DMS 273 (cell line): ENCODE measurements at regions not wholly inside any gene's neighbourhood (a gene's known extent, or its start where the extent isn't known, plus 50 kb on each side); places are given as distances from the start of the nearest gene placed in this dataset.
"Not testable (repeated sequence)": the region's sequence is repeated elsewhere in the genome, so short reads cannot be mapped to it uniquely, and the experiment has no call there.

Source experiments
- DNase-seq: peaks from one replicate; lab custom pipeline; 2025; ENCODE audit not compliant: unreplicated experiment; lab: John Stamatoyannopoulos, UW

DNA sequence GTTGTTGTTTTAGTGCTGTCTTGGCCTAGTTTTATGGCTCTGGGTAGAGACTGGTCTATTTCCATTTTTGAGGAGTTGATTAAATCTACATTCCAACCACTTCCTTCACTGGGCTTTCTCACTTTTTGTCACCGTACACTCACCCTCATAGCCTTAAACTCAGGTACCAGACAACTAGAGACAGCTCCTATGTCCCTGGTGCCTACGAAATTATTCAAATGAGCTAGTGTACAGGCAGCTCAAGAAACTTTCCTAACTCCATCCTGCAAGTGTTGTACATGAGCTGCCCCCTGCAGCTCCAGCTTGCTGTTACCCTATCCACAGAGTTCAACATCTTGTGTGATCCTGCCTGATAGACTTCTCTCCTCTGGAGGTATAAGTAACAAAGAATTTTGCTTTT lies 704.8 kb upstream of the RGS18 start:
- DNase-seq = no peak

- DNase-seq = no peak
These were observed 700.4 kb upstream of the RGS18 start for GRCh38 chr1:191457889-191458288.

- no peak for DNase-seq
These were observed 698.0 kb upstream of the RGS18 start for GRCh38 chr1:191460234-191460633.

DNA sequence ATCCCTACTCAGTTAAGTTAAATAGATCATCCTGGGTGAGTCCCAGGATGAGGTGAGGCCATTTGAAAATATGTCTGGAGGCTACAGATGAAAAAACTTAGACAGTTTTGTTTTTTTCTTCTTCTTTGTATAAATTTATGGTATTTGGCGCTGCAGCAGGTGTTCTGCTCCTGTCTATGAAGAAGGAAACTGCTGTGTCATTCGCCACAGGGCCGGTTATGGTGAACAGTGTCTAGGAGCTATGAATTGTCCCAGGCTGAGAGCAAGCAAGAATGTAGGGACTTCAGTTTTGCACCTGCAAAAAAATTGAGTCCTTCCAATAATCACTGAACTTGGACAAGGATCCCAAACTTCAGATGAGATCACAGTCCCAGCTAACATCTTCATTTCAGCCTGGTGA lies 674.3 kb upstream of the RGS18 start:
- no peak for DNase-seq

- DNase-seq = no peak
These were observed 668.0 kb upstream of the RGS18 start for GRCh38 chr1:191490303-191490702.

- DNase-seq = no peak
These were observed 663.2 kb upstream of the RGS18 start for GRCh38 chr1:191495040-191495439.

GRCh38 chr1:191498318-191498717 lies 659.9 kb upstream of the RGS18 start:
- no peak for DNase-seq

DNA sequence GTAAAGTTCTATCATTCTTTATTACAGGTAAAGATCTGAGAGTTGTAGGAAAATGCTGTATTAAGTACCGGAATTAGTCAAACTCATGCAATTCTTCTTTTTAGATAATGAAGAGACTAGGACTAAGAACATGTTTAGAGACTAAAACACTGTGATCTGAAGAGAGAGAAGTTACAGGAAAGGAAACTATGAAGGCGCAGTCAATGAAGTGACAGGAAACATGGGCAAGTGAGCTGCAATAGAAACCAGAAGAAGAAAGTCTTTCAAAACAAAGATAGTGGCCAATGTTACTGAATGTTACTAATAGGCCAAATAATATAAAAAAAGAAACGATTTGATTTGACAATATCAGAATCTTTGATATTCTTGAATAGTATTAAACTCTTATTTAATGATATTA lies 659.4 kb upstream of the RGS18 start:
- DNase-seq = no peak

DNA sequence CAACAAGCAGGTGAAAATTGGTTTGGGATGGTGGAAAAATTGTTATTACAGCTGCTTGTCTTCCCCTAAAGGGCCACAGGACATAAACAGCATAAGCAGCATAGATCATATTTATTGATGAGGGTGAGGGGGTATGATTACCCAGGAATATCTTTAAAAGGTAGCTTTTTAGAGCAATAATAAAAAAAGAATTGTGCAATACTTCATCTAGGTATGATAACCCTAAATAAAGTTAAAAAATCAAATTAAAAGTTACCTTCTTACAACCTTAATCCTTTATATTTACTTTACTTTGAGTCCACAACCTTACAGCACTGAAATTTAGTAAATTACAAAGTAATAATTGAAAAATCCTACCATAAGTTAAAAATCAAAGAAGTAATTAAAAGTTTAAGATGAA lies 653.3 kb upstream of the RGS18 start:
- DNase-seq = no peak

DNA sequence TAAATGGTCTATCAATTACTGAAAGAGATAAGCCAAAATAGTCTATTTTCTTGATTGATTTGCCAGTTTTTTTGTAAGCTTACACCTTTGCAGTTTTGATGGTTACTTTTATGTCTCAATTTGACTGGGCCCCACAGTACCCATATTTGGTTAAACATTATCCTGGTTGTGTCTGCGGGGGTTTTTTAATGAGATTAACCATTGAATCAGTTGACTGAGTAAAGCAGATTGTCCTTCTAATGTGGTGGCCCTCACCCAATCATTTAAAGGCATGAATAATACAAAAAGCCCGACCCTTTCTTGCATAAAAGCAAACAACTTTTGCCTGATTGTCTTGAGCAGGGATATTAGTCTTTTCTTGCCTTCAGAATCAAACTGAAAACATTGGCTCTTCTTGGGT lies 650.0 kb upstream of the RGS18 start:
- no peak for DNase-seq

GRCh38 chr1:191511480-191511879 lies 646.8 kb upstream of the RGS18 start:
- DNase-seq = not testable (repeated sequence)

DNA sequence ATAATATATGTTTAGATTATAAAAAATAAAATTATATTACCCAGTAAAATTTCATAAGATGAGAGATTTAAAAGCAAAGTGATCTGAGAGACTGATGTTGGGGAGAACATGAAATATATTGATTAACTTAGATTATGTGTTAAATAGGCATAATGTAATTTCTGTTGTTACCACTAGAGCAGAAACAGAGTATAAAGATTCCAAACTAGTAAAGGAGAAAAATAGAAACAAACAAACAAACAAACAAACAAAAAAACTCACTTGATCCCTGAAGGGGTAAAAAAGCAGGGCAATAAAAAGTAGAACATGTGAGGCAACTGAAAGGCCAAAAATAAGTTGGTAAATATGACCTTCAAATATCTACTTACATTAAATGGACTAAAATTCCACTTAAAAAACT lies 640.4 kb upstream of the RGS18 start:
- DNase-seq = no peak

GRCh38 chr1:191519519-191519918 lies 638.7 kb upstream of the RGS18 start:
- DNase-seq = no peak

GRCh38 chr1:191520345-191520744 lies 637.9 kb upstream of the RGS18 start:
- DNase-seq = no peak

DNA sequence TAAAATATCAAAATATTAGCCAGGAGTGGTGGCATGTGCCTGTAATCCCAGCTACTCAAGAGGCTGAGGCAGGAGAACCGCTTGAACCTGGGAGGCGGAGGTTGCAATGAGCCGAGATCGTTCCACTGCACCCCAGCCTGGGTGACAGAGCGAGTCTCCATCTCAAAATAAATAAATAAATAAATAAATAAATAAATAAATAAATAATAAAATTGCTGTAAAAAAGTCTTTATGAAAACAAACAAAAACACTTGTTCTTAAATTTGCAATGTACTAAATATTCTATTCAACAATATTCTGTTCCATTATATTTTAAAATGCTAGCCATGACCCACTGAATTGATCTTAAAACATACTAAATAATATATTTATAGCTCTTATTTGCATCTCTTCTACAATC lies 632.3 kb upstream of the RGS18 start:
- not testable (repeated sequence) for DNase-seq

- no peak for DNase-seq
These were observed 630.0 kb upstream of the RGS18 start for GRCh38 chr1:191528275-191528674.

GRCh38 chr1:191530928-191531327 lies 627.3 kb upstream of the RGS18 start:
- DNase-seq = no peak

GRCh38 chr1:191533254-191533653 lies 625.0 kb upstream of the RGS18 start:
- no peak for DNase-seq

- DNase-seq = no peak
These were observed 621.4 kb upstream of the RGS18 start for GRCh38 chr1:191536791-191537429.

- DNase-seq = no peak
These were observed 616.5 kb upstream of the RGS18 start for GRCh38 chr1:191541758-191542157.

DNA sequence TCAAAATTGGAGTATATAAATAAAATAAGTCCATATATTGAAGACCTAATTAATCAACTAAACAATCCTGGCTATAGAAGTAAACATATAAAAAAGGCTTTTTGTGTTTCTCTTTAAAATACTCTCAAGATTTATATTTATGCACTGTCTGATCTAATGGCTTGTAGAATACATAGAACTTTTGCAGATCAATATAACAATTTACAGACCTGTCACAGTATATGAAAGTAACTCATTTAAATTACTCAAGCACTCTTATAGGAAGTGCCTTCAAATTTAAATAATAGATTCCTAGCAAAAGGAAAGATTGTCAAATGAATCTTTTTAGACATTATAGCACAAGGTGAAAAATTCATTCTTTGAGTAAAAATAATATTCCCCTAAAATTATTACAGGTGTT lies 615.8 kb upstream of the RGS18 start:
- no peak for DNase-seq

GRCh38 chr1:191546803-191547202 lies 611.5 kb upstream of the RGS18 start:
- no peak for DNase-seq

GRCh38 chr1:191551019-191551418 lies 607.2 kb upstream of the RGS18 start:
- no peak for DNase-seq

- DNase-seq = no peak
These were observed 599.9 kb upstream of the RGS18 start for GRCh38 chr1:191558379-191558778.
